HG03108 (cell line): ENCODE measurements at regions not wholly inside any gene's neighbourhood (a gene's known extent, or its start where the extent isn't known, plus 50 kb on each side); places are given as distances from the start of the nearest gene placed in this dataset.
"Not testable (repeated sequence)": the region's sequence is repeated elsewhere in the genome, so short reads cannot be mapped to it uniquely, and the experiment has no call there.

Experiments
- ATAC-seq: cut with Tn5 transposase; IDR thresholded peaks from one replicate; pipeline ENCODE4 v1.9.1; 2021; ENCODE audit warnings: moderate library complexity; ENCODE audit not compliant: unreplicated experiment

GRCh38 chr11:122207921-122208764, 92.1 kb upstream of the BLID start:
- ATAC-seq = no peak

DNA sequence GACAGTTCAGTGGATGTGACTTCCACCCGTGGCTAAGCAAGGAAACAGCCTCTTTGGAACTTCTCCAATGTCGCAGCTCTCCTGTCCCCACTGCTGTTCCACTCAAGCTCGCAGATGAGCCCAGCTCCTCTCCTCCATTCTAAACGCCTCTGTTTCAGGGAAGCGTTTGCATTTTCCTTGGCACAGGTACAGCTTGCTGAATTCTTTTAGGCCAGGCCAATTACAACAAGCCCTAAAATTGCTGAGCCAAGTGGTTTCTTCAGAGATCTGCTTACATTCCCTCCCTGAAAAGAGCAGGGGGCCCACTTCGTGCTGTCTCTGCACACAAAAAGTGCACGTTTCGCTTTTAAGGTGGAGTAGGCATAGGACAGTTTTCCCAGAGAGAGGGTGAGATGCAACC, 91.5 kb upstream of the BLID start:
- ATAC-seq = no peak

GRCh38 chr11:122205036-122205435, 89.0 kb upstream of the BLID start:
- ATAC-seq = no peak

DNA sequence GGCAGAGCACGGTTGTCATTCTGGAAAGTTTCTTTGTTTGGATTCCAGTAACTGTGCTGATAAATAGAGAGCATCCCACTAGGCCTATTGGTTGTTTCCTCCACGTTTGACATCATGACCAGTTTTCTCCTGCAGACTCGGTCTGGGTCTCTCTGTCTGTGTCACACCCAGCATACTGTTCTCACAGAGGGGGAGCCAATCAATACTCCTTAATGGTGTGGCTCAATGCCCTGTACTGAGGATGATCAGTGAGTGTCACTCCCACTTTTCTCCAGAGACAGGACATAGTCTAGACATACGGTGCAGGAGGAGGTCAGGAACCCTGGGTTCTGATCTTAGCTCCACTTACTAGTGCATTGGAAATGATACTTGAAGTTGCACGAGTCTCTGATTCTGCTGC, 88.2 kb upstream of the BLID start:
- ATAC-seq = no peak

DNA sequence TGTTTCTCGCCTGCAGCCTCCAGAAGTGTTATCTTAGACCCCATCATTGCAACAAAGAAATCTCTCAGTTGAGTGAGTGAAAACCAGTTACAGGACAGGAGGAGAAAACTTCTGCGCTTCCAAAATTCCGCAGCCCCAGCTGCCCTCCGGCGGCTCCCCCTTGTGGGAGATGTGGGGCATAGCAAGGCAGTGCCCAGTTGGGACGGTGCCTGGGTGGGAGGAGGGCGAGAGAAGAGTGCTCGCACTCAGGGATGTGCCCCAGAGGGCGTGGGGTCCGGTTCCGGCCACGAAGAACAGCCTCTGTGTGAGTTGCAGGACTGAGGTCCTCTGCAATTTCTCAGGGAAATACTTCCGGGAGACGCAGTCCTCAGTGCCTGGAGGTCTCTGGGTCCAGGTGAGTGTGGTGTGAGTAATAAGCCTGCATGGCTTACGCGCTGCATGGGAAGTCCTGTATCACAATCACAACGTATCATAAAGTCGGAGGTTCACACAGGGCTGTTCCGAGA, 87.0 kb upstream of the BLID start:
- no peak for ATAC-seq

GRCh38 chr11:122202161-122202950, 86.3 kb upstream of the BLID start:
- no peak for ATAC-seq

- no peak for ATAC-seq
Observed at GRCh38 chr11:122201106-122201505, 85.1 kb upstream of the BLID start.

GRCh38 chr11:122199661-122200060, 83.6 kb upstream of the BLID start:
- no peak for ATAC-seq

DNA sequence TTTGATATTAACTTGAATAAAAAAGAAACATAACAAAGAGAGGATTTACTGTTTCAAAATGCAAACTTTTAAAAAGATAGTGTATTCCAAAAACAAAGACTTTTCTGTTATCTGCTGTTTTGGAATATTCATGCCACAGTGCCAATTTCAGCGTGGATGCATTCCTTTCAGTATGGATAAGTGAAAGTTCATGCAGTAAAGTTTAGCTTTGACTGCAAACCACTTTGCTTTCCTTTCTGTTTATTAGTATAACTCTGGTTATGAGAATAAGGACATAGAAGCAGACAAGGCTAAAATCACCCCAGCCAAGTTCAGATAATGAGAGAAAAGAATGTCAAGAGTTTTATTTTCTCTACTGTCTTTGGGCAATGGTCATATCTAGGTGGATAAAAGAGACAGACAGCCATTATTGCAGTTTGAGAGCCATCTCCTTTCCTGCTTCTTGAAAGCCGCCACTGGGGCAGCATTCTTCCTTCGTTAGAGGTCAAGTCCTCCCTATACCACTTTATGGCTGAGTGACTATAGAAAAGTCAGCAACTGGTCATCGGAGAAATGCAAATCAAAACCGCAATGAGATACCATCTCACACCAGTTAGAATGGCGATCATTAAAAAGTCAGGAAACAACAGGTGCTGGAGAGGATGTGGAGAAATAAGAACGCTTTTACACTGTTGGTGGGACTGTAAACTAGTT, 82.4 kb upstream of the BLID start:
- ATAC-seq = no peak

DNA sequence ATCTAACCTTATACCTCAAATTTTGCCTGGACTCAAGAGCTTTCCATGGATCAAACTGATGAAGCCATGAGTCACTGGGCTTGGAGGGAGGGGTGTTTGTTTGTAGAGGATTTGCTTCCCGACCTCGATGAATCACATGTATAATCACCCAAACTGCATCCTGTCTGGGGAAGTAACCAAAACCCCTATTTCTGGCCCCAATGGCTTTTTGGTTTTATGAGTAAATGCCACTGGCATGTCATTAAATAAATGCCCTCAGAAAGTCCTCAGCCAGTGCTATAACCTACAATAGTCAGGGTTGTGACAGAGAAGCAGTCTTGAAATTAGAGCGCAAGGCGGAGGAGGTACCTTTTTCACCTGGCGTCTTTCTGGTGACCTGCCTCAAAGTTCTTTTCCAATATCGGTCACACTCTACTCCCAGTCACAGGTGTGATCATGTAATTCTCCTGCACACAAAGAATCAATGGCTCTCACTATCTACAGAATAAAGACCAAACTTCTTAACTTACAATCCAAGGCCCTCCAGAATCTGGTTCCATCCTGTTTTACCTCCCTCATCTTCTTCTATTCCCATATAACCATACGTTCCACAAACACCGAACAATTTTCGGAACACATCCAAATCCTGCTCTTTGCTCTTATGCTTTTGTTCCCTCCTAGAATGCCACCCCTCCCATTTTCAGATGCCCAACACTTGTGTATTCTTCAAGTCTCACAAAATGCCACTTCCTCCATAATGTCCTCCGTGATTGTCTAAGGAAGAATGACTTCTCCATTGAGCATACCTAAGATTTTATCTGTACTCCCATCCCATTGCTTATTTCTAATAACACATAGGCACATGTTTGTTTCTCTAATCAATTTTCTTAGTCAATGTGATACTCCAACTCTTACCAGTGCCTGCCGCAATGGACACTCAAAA, 81.3 kb upstream of the BLID start:
- no peak for ATAC-seq

- ATAC-seq = no peak
Observed at GRCh38 chr11:122195790-122196189, 79.8 kb upstream of the BLID start.

DNA sequence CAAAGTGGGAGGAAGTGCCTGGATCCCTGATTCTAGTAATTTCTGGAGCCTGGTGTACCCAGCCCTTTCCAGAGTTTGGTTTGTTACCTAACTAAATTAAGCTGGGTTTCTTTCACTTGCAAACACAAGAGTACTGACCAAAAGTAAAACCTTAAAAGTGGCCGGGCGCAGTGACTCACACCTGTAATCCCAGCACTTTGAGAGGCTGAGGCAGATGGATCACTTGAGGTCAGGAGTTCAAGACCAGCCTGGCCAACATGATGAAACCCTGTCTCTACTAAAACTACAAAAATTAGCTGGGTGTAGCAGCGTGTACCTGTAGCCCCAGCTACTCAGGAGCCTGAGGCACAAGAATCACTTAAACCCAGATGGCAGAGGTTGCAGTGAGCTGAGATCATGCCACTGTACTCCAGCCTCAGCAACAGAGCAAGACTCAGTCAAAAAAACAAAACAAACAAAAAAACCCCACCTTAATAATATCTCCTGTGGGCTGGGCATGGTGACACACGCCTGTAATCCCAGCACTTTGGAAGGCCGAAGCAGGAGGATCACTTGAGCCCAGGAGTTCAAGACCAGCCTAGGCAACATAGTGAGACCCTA, 78.0 kb upstream of the BLID start:
- ATAC-seq = not testable (repeated sequence)

GRCh38 chr11:122193457-122193856, 77.4 kb upstream of the BLID start:
- ATAC-seq = no peak

- no peak for ATAC-seq
Observed at GRCh38 chr11:122192634-122193255, 76.7 kb upstream of the BLID start.

- no peak for ATAC-seq
Observed at GRCh38 chr11:122190768-122191167, 74.8 kb upstream of the BLID start.

GRCh38 chr11:122189229-122189628, 73.2 kb upstream of the BLID start:
- ATAC-seq = no peak

DNA sequence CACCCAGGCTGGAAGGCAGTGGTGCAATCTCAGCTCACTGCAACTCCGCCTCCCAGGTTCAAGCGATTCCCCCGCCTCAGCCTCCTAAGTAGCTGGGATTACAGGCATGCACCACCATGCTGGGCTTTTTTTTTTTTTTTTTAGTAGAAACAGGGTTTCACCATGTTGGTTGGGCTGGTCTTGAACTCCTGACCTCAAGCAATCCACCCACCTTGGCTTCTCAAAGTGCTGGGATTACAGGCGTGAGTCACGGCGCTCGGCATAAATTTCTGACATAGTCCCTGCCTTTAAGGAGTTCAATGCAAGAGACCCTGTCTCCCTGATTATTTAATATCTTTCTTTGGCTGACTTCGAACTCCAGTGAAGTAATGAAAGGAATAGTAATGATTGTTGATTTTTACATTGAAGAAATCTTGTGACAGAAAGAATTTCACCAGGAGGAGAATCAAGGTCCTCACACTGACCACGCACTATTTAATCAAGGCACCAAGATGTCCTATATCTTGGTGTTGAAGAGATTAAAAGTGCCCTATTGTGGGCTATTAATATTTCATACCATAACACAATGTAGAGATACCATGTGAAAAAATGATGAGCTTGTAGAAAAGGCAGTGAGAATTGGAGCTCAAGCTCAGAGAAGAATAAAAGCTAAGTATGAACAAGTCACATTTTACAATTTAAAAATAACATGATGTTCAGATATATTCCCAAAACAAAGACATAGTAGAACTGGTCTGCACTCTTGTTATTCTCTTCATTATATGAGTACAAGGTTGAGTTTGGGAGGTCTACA, 71.6 kb upstream of the BLID start:
- ATAC-seq = no peak

- ATAC-seq = no peak
Observed at GRCh38 chr11:122186439-122187080, 70.5 kb upstream of the BLID start.
